Upper lobe of left lung (tissue), 4 donors: ENCODE measurements at regions not wholly inside any gene's neighbourhood (a gene's known extent, or its start where the extent isn't known, plus 50 kb on each side); places are given as distances from the start of the nearest gene placed in this dataset.

Experiments used
- POLR2AphosphoS5 ChIP-seq, 2 donors: sonication (generic); formaldehyde crosslinking; IDR thresholded peaks; one replicate each; pipeline ENCODE4 v1.5.1; 2017; ENCODE audit warnings: antibody characterized with exemption in 2 of 2
- TF ChIP-seq, protein P1 (sequence below), 6 experiments: fragments of 450-650 bp in 4 of 6; fragments of 200-600 bp in 2 of 6; sonication (generic) in 2 of 6; IDR thresholded peaks; one replicate each; pipeline ENCODE4 v1.5.1; 2016 to 2019; ENCODE audit warnings: antibody characterized with exemption in 6 of 6

DNA sequence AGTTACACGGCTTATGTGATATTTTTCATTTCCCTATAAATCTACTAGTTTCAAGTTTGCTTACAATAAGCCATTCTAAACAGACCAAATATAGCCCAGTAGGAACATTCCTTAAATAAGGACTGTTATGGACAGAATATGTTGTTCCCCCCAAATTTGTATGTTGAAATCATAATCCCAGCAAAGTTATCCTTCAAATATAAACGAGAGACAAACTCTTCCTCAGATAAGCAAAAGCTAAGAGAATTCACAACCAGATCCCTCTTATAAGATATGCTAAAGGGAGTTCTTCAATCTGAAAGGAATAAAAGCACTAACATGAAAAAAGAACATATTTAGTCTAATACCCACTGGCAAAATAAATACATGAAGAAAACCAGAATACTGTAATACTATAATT is 795.5 kb upstream of the GJE1 start:
- no peak for TF ChIP-seq POLR2AphosphoS5 (IDR thresholded peaks at IDR 0.05)
- TF ChIP-seq, protein P1, sequence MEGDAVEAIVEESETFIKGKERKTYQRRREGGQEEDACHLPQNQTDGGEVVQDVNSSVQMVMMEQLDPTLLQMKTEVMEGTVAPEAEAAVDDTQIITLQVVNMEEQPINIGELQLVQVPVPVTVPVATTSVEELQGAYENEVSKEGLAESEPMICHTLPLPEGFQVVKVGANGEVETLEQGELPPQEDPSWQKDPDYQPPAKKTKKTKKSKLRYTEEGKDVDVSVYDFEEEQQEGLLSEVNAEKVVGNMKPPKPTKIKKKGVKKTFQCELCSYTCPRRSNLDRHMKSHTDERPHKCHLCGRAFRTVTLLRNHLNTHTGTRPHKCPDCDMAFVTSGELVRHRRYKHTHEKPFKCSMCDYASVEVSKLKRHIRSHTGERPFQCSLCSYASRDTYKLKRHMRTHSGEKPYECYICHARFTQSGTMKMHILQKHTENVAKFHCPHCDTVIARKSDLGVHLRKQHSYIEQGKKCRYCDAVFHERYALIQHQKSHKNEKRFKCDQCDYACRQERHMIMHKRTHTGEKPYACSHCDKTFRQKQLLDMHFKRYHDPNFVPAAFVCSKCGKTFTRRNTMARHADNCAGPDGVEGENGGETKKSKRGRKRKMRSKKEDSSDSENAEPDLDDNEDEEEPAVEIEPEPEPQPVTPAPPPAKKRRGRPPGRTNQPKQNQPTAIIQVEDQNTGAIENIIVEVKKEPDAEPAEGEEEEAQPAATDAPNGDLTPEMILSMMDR (IDR thresholded peaks at IDR 0.05) = no peak
